ENCODE measurements at regions not wholly inside any gene's neighbourhood (a gene's known extent, or its start where the extent isn't known, plus 50 kb on each side); places are given as distances from the start of the nearest gene placed in this dataset.

DNA sequence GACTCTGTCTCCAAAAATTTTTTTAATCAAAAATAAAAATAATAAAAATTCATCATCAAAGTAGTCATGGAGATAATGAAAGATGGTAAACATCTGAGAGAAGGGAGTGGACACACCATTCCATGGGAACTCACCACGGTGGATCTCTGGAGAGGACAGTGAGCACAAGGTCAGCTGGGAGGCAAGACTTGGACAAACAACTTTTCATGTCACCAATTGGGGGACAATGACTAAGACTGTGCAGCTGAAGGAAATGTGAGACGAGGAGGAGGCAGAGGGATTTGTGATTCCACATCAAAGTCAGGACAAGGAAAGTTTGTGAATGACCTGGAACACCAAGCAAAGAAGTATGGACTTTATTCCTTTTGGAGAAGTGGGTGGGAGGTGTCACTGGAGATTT lies 121.0 kb upstream of the SH3BP4 start:
- H3K27ac ChIP-seq: no peak overlapping the region

DNA sequence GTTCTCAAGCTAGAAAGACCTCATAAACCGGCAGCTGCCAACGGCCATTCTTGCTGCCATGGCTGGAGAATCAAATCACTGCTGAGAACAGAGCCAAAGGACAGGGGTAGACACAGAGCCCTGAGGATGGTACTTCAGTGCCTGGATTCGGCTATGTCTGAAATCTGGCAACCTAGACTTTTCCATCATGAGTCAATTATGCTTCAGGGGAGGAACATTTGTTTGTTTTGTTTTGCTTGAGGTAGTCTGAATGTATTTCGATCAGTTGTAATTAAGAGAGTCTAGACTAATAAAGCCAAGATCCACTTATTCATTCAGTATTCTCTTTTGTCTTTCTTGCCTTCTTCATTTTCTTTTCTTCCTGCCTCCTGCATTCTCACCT lies 122.8 kb upstream of the SH3BP4 start:
- TF ChIP-seq, protein P1, sequence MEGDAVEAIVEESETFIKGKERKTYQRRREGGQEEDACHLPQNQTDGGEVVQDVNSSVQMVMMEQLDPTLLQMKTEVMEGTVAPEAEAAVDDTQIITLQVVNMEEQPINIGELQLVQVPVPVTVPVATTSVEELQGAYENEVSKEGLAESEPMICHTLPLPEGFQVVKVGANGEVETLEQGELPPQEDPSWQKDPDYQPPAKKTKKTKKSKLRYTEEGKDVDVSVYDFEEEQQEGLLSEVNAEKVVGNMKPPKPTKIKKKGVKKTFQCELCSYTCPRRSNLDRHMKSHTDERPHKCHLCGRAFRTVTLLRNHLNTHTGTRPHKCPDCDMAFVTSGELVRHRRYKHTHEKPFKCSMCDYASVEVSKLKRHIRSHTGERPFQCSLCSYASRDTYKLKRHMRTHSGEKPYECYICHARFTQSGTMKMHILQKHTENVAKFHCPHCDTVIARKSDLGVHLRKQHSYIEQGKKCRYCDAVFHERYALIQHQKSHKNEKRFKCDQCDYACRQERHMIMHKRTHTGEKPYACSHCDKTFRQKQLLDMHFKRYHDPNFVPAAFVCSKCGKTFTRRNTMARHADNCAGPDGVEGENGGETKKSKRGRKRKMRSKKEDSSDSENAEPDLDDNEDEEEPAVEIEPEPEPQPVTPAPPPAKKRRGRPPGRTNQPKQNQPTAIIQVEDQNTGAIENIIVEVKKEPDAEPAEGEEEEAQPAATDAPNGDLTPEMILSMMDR (conservative IDR thresholded peaks at IDR 0.05): no peak
- H3K27ac ChIP-seq: no peak overlapping the region

More for the DNA sequence above, 121.0 kb upstream of the SH3BP4 start:
- TF ChIP-seq, protein P1 (conservative IDR thresholded peaks at IDR 0.05): no peak

DNA sequence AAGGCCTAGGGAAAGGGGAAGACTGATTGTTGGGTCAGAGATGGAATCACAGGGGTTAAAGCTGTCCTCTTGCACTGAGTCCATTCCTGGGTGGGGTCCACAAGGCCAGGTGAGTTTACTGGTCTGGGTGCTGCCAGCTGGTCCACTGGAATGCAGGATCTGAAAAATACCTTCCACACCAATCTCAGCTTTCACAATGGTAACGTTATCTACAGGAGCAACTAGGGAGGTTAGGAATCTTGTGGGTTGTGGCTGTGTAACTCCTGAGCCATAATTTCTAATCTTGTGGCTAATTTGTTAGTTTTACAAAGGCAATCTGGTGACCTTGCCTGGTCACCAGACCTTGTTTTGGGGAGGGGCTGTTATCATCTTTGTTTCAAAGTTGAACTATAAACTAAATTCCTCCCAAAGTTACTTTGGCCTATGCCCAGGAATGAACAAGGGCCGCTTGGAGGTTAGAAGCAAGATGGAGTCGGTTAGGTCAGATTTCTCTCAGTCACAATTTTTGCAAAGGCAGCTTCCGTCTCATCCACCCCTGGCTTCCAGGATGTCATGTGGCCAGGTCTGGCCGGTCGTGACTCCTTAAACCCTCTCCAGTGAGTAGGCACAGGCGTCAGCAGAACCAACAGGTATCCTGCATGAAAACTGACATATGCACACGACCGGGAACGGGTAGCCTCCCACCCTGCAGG lies 123.3 kb upstream of the SH3BP4 start:
- no peak overlapping the region for H3K27ac ChIP-seq
- TF ChIP-seq, protein P1 (conservative IDR thresholded peaks at IDR 0.05): no peak

DNA sequence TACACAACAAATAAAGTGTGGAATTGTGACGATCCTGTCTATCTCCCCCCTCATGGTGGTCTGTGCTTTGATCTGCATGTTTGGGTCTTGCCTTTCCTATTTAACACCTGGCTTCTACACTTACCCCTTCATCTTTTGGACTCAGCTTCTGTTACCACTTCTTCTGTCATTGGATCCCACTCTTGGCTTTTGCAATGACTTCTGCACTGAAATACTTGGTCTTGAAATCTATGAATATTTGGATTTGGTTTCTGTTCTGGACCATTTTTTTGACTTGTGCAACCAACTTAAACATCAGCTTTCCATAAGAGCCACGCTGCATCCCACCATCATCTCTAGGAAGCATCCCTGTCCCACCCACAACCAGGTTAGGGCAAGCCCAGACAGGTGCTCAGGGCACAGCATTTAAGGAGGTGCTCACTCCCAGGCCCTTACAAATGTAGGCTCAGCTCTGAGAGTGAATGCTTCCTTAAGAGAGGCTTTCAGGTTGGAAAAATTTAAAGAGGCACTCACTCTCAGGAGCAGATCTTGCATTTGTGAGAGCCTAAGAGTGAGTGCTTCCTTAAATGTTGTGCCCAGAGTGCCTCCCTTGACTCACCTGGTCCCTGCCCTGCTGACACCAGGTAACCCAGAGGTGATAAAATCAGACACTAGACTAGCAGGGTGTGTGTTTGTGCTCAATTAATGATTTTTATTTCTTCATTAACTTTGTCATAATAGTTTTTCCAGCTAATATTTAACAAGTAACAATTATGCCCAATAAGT lies 124.5 kb upstream of the SH3BP4 start:
- TF ChIP-seq, protein P1 (conservative IDR thresholded peaks at IDR 0.05): no peak
- H3K27ac ChIP-seq: no peak overlapping the region

DNA sequence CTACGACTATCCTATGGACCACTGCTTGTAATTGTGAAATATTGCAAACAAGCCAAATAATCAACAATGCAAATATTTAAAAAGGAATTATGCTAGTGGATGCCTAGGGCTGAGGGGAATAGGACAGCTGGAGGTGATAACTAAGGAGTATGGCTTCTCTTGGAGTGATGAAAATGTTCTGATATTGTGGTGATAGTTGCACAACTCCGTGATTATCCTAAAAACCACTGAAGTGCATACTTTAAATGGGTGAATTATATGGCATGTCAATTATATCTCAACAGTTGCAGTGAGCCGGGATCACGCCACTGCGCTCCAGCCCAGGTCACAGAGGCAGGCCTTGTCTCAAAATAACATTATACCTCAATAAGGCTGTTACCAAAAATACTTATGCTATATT lies 125.1 kb upstream of the SH3BP4 start:
- H3K27ac ChIP-seq: no peak overlapping the region
- TF ChIP-seq, protein P1 (conservative IDR thresholded peaks at IDR 0.05): no peak

DNA sequence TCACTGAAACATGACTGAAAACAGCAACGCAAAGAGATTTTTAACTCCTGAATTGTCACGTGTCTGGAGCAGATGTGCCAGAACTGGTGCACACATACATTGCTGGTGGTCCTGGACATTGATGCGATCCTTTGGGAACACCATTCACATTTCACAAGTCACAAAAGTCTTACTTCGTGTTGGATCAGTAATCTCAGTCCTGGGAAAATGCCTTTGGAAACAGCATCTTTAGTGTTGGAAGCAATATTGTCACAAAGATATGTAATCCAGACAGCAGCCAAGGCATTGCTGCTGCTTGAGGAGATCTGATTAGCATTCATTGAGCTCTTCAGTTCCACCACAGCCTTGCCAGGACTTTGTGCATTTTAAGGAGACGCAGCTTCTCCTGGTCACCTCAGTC lies 126.2 kb upstream of the SH3BP4 start:
- TF ChIP-seq, protein P1 (conservative IDR thresholded peaks at IDR 0.05): no peak

DNA sequence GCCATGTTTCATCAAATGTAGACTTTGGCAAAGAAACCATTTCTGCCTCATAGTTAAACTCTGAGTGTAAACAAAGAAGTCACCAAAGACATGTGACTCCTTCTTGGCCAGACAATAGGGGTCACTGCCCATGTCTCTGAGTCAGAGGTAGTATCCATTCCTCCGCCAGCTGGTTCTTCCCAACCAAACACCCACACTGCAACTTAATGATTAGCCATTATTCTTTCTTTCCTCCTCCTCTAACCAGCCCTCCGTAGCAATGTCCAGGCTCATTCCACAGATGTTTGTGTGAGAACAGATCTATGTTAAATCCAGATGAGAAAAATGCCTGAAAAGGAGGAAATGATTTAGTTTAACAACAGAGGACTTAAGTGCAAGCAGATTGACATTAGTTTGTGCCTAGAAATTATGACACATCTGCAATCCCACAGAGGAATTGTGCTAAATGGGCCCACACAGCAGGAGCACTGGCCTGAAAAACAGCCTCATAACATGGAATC lies 127.9 kb upstream of the SH3BP4 start:
- no peak overlapping the region for H3K27ac ChIP-seq
- TF ChIP-seq, protein P1 (conservative IDR thresholded peaks at IDR 0.05): no peak

More for the DNA sequence above, 126.2 kb upstream of the SH3BP4 start:
- no peak overlapping the region for H3K27ac ChIP-seq

Measured in VCaP (cell line).